Right cardiac atrium (tissue), 5 donors: ENCODE measurements at regions not wholly inside any gene's neighbourhood (a gene's known extent, or its start where the extent isn't known, plus 50 kb on each side); places are given as distances from the start of the nearest gene placed in this dataset.

Experiments
- ATAC-seq, 2 donors: fragments of 200-7000 bp; cut with Tn5 transposase; one replicate each; pipeline versions ENCODE4 v1.8.0 to v1.9.1; 2020; ENCODE audit warnings: moderate library complexity in 2 of 2, mild to moderate bottlenecking in 1 of 2
- DNase-seq, 3 donors: peaks; one replicate each; pipeline ENCODE4 v3.0.0-alpha.2; 2020
- H3K27ac ChIP-seq: one replicate; pipeline ENCODE4 v1.5.1; 2013; ENCODE audit warnings: mild to moderate bottlenecking, low read length, control low read depth, moderate library complexity
- H3K27me3 ChIP-seq: one replicate; pipeline ENCODE4 v1.6.1; 2013; ENCODE audit not compliant: control insufficient read depth, insufficient read depth
- H3K4me1 ChIP-seq: one replicate; pipeline ENCODE4 v1.6.1; 2013; ENCODE audit warnings: low read length; ENCODE audit not compliant: control insufficient read depth, insufficient read depth
- H3K4me3 ChIP-seq: one replicate; pipeline ENCODE4 v1.5.1; 2013; ENCODE audit warnings: low read length, control low read depth
- H3K9me3 ChIP-seq: one replicate; pipeline ENCODE4 v1.6.1; 2013; ENCODE audit warnings: low read length; ENCODE audit not compliant: control insufficient read depth
- WGBS: extraction: QIAGEN DNeasy Blood & Tissue Kit; methylation state at CpG from one replicate; pipeline ENCODE4 v1.1.7; 2013; 5-methylcytosine and 5-hydroxymethylcytosine counted together
- intact Hi-C, 4 donors: fragments of 100-400 bp; cut with DNase I; formaldehyde crosslinking; loops; one replicate each; pipeline versions ENCODE4 v1.11.0 to v1.14.0; 2022 to 2023
- donor health status: healthy with polysubstance abuse.
- donor health status: DM: no; HTN: yes; CAD: no.
- donor health status: DM: no; HTN: no; CAD: no.
- donor health status: DM: no; HTN: yes; CAD: no; lungs with severe emphysema.
- donor health status: DM: yes; HTN: yes; CAD: no.

GRCh38 chr11:128219731-128220120, 367.6 kb downstream of the ETS1 start:
- 58% methylated on average over 4 of the region's 4 CpGs for WGBS
- no peak for ATAC-seq
- Histone ChIP-seq H3K27me3 (no peaks in the 10 kb centered on the region), H3K27ac (no peak overlapping the region), H3K9me3 (no peaks in the 10 kb centered on the region), H3K4me3 (peak overlapping the region; percentile 40), H3K4me1 (no peaks in the 10 kb centered on the region)
- DNase-seq: no peak
- intact Hi-C loops: no loop called here

GRCh38 chr11:128216198-128216597, 371.2 kb downstream of the ETS1 start:
- DNase-seq: no peak
- Histone ChIP-seq H3K4me3 (no peak overlapping the region), H3K9me3 (no peaks in the 10 kb centered on the region), H3K27me3 (no peaks in the 10 kb centered on the region), H3K4me1 (no peaks in the 10 kb centered on the region), H3K27ac (no peak overlapping the region)
- 98% methylated on average over 1 of the region's 1 CpG for WGBS
- intact Hi-C loops: no loop called here
- ATAC-seq: no peak

GRCh38 chr11:128215238-128215882, 372.0 kb downstream of the ETS1 start:
- no peaks in the 10 kb centered on the region for H3K9me3 ChIP-seq
- H3K4me3 ChIP-seq: no peak overlapping the region
- H3K4me1 ChIP-seq: peaks cover 2% of the 10 kb centered on the region
- ATAC-seq (no peak), DNase-seq (no peak)
- WGBS: 90% methylated on average over 28 of the region's 28 CpGs
- H3K27ac ChIP-seq: no peak overlapping the region
- intact Hi-C loops: no loop called here
- no peaks in the 10 kb centered on the region for H3K27me3 ChIP-seq

- whole genome bisulfite sequencing: 87% methylated on average over 9 of the region's 9 CpGs
These were observed 373.1 kb downstream of the ETS1 start for GRCh38 chr11:128214263-128214662.

GRCh38 chr11:128213461-128213860, 373.9 kb downstream of the ETS1 start:
- WGBS: 82% methylated on average over 1 of the region's 1 CpG

More at GRCh38 chr11:128214263-128214662, 373.1 kb downstream of the ETS1 start:
- DNase-seq (no peak), ATAC-seq (no peak)
- no peak overlapping the region for H3K27ac ChIP-seq
- no peaks in the 10 kb centered on the region for H3K9me3 ChIP-seq
- no peaks in the 10 kb centered on the region for H3K27me3 ChIP-seq
- H3K4me3 ChIP-seq: no peak overlapping the region
- peaks cover 2% of the 10 kb centered on the region for H3K4me1 ChIP-seq
- intact Hi-C loops: no loop called here

GRCh38 chr11:128212324-128212723, 375.0 kb downstream of the ETS1 start:
- H3K27ac ChIP-seq: no peak overlapping the region
- DNase-seq: no peak
- 89% methylated on average over 2 of the region's 2 CpGs for WGBS
- no peaks in the 10 kb centered on the region for H3K27me3 ChIP-seq
- H3K4me3 ChIP-seq: no peak overlapping the region
- H3K9me3 ChIP-seq: no peaks in the 10 kb centered on the region
- intact Hi-C loops: no loop called here
- H3K4me1 ChIP-seq: peaks cover 9% of the 10 kb centered on the region
- ATAC-seq: no peak

More at GRCh38 chr11:128213461-128213860, 373.9 kb downstream of the ETS1 start:
- intact Hi-C loops: no loop called here
- H3K4me3 ChIP-seq: no peak overlapping the region
- H3K9me3 ChIP-seq: no peaks in the 10 kb centered on the region
- peaks cover 5% of the 10 kb centered on the region for H3K4me1 ChIP-seq
- ATAC-seq: no peak
- no peak for DNase-seq
- H3K27me3 ChIP-seq: no peaks in the 10 kb centered on the region
- H3K27ac ChIP-seq: no peak overlapping the region

GRCh38 chr11:128210148-128210940, 377.0 kb downstream of the ETS1 start:
- intact Hi-C loops: no loop called here
- no peak for DNase-seq
- H3K9me3 ChIP-seq: no peaks in the 10 kb centered on the region
- H3K4me1 ChIP-seq: peaks cover 9% of the 10 kb centered on the region
- ATAC-seq: peak; percentile 64 to 77
- H3K27ac ChIP-seq: peak overlapping the region; percentile 21
- WGBS: 46% methylated on average over 3 of the region's 3 CpGs
- H3K27me3 ChIP-seq: no peaks in the 10 kb centered on the region
- H3K4me3 ChIP-seq: no peak overlapping the region

- intact Hi-C loops: no loop called here
- Histone ChIP-seq H3K27ac (peak overlapping the region; percentile 64), H3K9me3 (no peaks in the 10 kb centered on the region), H3K4me3 (no peak overlapping the region), H3K27me3 (no peaks in the 10 kb centered on the region), H3K4me1 (peaks cover 9% of the 10 kb centered on the region)
- ATAC-seq (no peak), DNase-seq (no peak)
These were observed 378.3 kb downstream of the ETS1 start for GRCh38 chr11:128209138-128209435.

GRCh38 chr11:128208329-128209137, 378.8 kb downstream of the ETS1 start:
- intact Hi-C loops: no loop called here
- 44% methylated on average over 6 of the region's 6 CpGs for WGBS
- H3K27ac ChIP-seq: peak overlapping the region; percentile 77
- no peaks in the 10 kb centered on the region for H3K27me3 ChIP-seq
- DNase-seq (peak in 2 of 3 donors; percentile 41 to 47), ATAC-seq (peak; percentile 87 to 92)
- H3K4me1 ChIP-seq: peaks cover 9% of the 10 kb centered on the region
- H3K9me3 ChIP-seq: no peaks in the 10 kb centered on the region
- no peak overlapping the region for H3K4me3 ChIP-seq

GRCh38 chr11:128207861-128208321, 379.5 kb downstream of the ETS1 start:
- Histone ChIP-seq H3K9me3 (no peaks in the 10 kb centered on the region), H3K4me1 (peaks cover 9% of the 10 kb centered on the region), H3K4me3 (no peak overlapping the region), H3K27me3 (no peaks in the 10 kb centered on the region), H3K27ac (peak overlapping the region; percentile 77)
- intact Hi-C loops: no loop called here
- 70% methylated on average over 3 of the region's 3 CpGs for WGBS
- peak; percentile 41 to 73 for ATAC-seq
- no peak for DNase-seq

- DNase-seq: no peak
- H3K4me3 ChIP-seq: no peak overlapping the region
- ATAC-seq: no peak
- no peak overlapping the region for H3K27ac ChIP-seq
- peaks cover 9% of the 10 kb centered on the region for H3K4me1 ChIP-seq
- intact Hi-C loops: no loop called here
- H3K9me3 ChIP-seq: no peaks in the 10 kb centered on the region
- H3K27me3 ChIP-seq: no peaks in the 10 kb centered on the region
These were observed 380.9 kb downstream of the ETS1 start for GRCh38 chr11:128206461-128206860.
